Neural progenitor cell (in vitro differentiated cells): ENCODE measurements at regions not wholly inside any gene's neighbourhood (a gene's known extent, or its start where the extent isn't known, plus 50 kb on each side); places are given as distances from the start of the nearest gene placed in this dataset.

Source experiments
- CTCF ChIP-seq: fragments of 200-600 bp; sonication (generic); IDR thresholded peaks from 2 replicates; pipeline ENCODE4 v1.5.1; 2017; ENCODE audit warnings: antibody characterized with exemption, mild to moderate bottlenecking
- EZH2 ChIP-seq: fragments of 200-600 bp; sonication (generic); IDR thresholded peaks from 2 replicates; pipeline ENCODE4 v1.6.1; 2017; ENCODE audit warnings: antibody characterized with exemption, mild to moderate bottlenecking, moderate library complexity

GRCh38 chr1:59220356-59220755 is 76.5 kb upstream of the FGGY start:
- no peak for TF ChIP-seq CTCF
- TF ChIP-seq EZH2, result no peak
